Progenitor cell of endocrine pancreas (in vitro differentiated cells): ENCODE measurements at regions not wholly inside any gene's neighbourhood (a gene's known extent, or its start where the extent isn't known, plus 50 kb on each side); places are given as distances from the start of the nearest gene placed in this dataset.
A peak's percentile ranks its signal among the peaks of the same experiment; 100 is the strongest.

Experiments
- DNase-seq: peaks from one replicate; pipeline ENCODE4 v3.0.0; 2021; ENCODE audit warnings: low spot score; ENCODE audit not compliant: unreplicated experiment
- H3K27ac Mint-ChIP-seq: 2 replicates; pipeline ENCODE4 v1.8.0; 2021; ENCODE audit warnings: mild to moderate bottlenecking, moderate library complexity, mixed read lengths
- H3K27me3 Mint-ChIP-seq: 2 replicates; pipeline ENCODE4 v1.8.0; 2021; ENCODE audit warnings: mixed read lengths
- H3K36me3 Mint-ChIP-seq: 2 replicates; pipeline ENCODE4 v1.8.0; 2022; ENCODE audit warnings: mixed read lengths; ENCODE audit not compliant: insufficient read depth
- H3K4me1 Mint-ChIP-seq: 2 replicates; pipeline ENCODE4 v1.8.0; 2021; ENCODE audit warnings: low read depth, mixed read lengths
- H3K4me3 Mint-ChIP-seq: 2 replicates; pipeline ENCODE4 v1.8.0; 2021; ENCODE audit warnings: low read depth, mild to moderate bottlenecking, moderate library complexity, mixed read lengths
- H3K9me3 Mint-ChIP-seq: 2 replicates; pipeline ENCODE4 v1.8.0; 2021; ENCODE audit warnings: low read depth, mixed read lengths
- TF ChIP-seq, protein P1 (sequence below): fragments of 200-600 bp; sonication (generic); IDR thresholded peaks from one replicate; pipeline ENCODE4 v1.5.0; 2021; ENCODE audit warnings: antibody characterized with exemption, mild to moderate bottlenecking; ENCODE audit not compliant: unreplicated experiment

DNA sequence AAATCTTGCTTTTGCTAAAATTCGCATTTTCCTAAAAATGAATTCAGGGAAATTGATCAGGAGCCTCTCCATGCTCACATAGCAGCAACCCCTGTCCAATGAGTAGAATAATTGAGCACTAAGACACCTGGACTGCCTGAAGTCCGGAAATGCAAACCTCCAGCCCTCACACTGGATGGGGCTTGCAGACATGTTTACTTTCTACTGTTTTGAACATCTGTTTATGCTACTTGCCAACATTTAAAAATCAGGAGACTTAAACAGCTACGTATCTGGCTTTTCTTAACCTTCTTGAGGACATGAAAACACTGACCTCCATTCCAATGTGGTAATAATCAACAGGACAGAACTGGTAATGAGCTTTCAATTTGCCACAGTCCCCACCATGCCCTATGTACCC, 184.4 kb downstream of the SHOX2 start:
- DNase-seq: no peak
- no peak overlapping the region for H3K4me3 Mint-ChIP-seq
- H3K27me3 Mint-ChIP-seq: no peaks in the 10 kb centered on the region
- H3K9me3 Mint-ChIP-seq: peaks cover 7% of the 10 kb centered on the region
- peaks cover 10% of the 10 kb centered on the region for H3K4me1 Mint-ChIP-seq
- no peak overlapping the region for H3K27ac Mint-ChIP-seq
- TF ChIP-seq, protein P1, sequence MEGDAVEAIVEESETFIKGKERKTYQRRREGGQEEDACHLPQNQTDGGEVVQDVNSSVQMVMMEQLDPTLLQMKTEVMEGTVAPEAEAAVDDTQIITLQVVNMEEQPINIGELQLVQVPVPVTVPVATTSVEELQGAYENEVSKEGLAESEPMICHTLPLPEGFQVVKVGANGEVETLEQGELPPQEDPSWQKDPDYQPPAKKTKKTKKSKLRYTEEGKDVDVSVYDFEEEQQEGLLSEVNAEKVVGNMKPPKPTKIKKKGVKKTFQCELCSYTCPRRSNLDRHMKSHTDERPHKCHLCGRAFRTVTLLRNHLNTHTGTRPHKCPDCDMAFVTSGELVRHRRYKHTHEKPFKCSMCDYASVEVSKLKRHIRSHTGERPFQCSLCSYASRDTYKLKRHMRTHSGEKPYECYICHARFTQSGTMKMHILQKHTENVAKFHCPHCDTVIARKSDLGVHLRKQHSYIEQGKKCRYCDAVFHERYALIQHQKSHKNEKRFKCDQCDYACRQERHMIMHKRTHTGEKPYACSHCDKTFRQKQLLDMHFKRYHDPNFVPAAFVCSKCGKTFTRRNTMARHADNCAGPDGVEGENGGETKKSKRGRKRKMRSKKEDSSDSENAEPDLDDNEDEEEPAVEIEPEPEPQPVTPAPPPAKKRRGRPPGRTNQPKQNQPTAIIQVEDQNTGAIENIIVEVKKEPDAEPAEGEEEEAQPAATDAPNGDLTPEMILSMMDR: no peak
- H3K36me3 Mint-ChIP-seq: no peaks in the 10 kb centered on the region

DNA sequence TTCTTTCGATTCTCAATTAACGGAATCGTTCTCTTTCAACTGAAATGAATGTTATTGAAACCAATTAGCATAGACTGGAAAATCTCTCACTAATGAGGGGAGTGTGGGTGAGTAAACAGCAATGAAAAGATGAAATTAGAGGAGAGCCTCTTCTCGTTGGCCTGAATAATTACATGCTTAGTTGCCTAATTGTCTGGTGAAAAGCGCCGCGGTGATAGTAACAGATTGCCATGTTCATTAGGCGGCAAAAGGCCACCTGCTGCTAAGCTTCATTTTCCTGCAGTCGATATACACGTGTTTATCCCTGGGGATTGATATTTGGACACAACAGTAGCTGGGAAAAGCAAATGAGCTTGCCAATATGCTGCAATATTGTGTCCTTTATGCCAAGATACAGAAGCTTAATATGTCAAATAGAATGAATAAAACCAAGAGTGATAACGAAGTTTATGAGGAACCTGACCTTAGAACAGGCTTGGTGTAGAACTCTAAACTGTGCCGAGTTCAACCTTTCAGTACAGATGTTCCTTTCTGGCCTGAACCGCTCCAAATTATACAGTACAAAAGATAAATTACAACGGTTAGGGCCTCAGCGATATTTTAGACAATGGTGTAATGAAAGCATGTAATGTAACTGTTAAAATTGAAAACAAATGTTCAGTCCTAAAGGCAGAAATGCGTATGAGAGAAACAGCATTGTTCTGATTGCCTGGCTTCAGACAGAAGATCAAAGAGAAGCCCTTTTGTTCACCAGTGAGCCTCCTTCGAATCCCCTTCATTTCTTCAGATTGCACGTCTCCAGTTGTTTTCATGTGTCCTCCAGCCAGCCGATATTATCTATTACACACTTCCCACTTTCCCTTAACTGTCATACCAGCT, 185.2 kb downstream of the SHOX2 start:
- Mint-ChIP-seq H3K4me3 (no peak overlapping the region), H3K4me1 (peaks cover 11% of the 10 kb centered on the region), H3K36me3 (no peaks in the 10 kb centered on the region), H3K27me3 (no peaks in the 10 kb centered on the region), H3K27ac (peak overlapping the region; percentile 44), H3K9me3 (peaks cover 7% of the 10 kb centered on the region)
- TF ChIP-seq, protein P1: no peak
- DNase-seq: no peak

GRCh38 chr3:157919319-157919887, 186.8 kb downstream of the SHOX2 start:
- no peaks in the 10 kb centered on the region for H3K36me3 Mint-ChIP-seq
- TF ChIP-seq, protein P1: no peak
- no peaks in the 10 kb centered on the region for H3K9me3 Mint-ChIP-seq
- no peak overlapping the region for H3K27ac Mint-ChIP-seq
- no peak overlapping the region for H3K4me3 Mint-ChIP-seq
- DNase-seq: no peak
- H3K27me3 Mint-ChIP-seq: no peaks in the 10 kb centered on the region
- peaks cover 13% of the 10 kb centered on the region for H3K4me1 Mint-ChIP-seq

DNA sequence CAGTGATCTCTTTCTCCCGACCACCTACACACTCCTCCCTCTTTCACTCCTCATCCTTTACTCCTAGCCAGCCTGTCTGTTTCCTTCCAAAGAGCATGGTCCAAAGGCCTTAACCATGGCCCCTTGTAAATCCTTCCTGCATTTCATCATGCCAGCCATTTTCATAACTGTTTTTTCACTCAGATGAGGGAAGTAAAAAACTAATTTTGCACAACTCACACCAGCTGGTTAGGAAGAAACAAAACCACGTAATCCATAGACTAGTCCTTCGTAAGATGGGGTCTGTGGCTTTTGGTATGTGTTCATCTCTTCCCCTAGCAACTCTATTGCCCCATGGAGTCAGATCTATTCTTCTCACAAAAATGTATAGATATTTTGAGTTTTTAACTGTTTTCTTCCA, 187.8 kb downstream of the SHOX2 start:
- Mint-ChIP-seq H3K27me3 (no peaks in the 10 kb centered on the region), H3K27ac (no peak overlapping the region), H3K9me3 (no peaks in the 10 kb centered on the region), H3K36me3 (no peaks in the 10 kb centered on the region), H3K4me1 (peaks cover 13% of the 10 kb centered on the region), H3K4me3 (no peak overlapping the region)
- TF ChIP-seq, protein P1: no peak
- DNase-seq: no peak

- TF ChIP-seq, protein P1: no peak
- Mint-ChIP-seq H3K27ac (no peak overlapping the region), H3K4me3 (no peak overlapping the region), H3K36me3 (no peaks in the 10 kb centered on the region), H3K4me1 (peaks cover 13% of the 10 kb centered on the region), H3K27me3 (no peaks in the 10 kb centered on the region), H3K9me3 (no peaks in the 10 kb centered on the region)
- no peak for DNase-seq
Measured at GRCh38 chr3:157916672-157917071, 189.5 kb downstream of the SHOX2 start.
